Naive B cell (primary cell): ENCODE measurements at regions not wholly inside any gene's neighbourhood (a gene's known extent, or its start where the extent isn't known, plus 50 kb on each side); places are given as distances from the start of the nearest gene placed in this dataset.

Experiments used
- ATAC-seq, 2 donors: fragments of 150-1000 bp; cut with Tn5 transposase; 2 replicates each; pipeline ENCODE4 v1.10.0; 2021; ENCODE audit warnings: low read depth in 2 of 2, mild to moderate bottlenecking in 2 of 2, moderate library complexity in 2 of 2
- DNase-seq: peaks from one replicate; pipeline ENCODE4 v3.0.0; 2022
- H3K27ac Mint-ChIP-seq, 6 donors: one replicate each; pipeline ENCODE4 v1.8.0; 2020 to 2022; ENCODE audit warnings: mild to moderate bottlenecking in 6 of 6, mixed read lengths in 6 of 6, moderate library complexity in 5 of 6, inconsistent platforms in 2 of 6
- H3K27me3 Mint-ChIP-seq, 3 donors: one replicate each; pipeline ENCODE4 v1.8.0; 2021 to 2022; ENCODE audit warnings: mixed read lengths in 3 of 3, mild to moderate bottlenecking in 1 of 3
- H3K36me3 Mint-ChIP-seq, 2 donors: one replicate each; pipeline ENCODE4 v1.8.0; 2020 to 2022; ENCODE audit warnings: mixed read lengths in 2 of 2, inconsistent platforms in 1 of 2, mild to moderate bottlenecking in 1 of 2
- H3K4me1 Mint-ChIP-seq, 3 donors: one replicate each; pipeline ENCODE4 v1.8.0; 2020 to 2022; ENCODE audit warnings: mixed read lengths in 3 of 3, inconsistent platforms in 1 of 3, mild to moderate bottlenecking in 1 of 3, moderate library complexity in 1 of 3
- H3K4me3 Mint-ChIP-seq, 8 donors: one replicate each; pipeline ENCODE4 v1.8.0; 2020 to 2022; ENCODE audit warnings: mild to moderate bottlenecking in 8 of 8, mixed read lengths in 8 of 8, moderate library complexity in 8 of 8, inconsistent platforms in 2 of 8
- H3K9me3 Mint-ChIP-seq, 7 donors: one replicate each; pipeline ENCODE4 v1.8.0; 2020 to 2022; ENCODE audit warnings: mixed read lengths in 7 of 7, mild to moderate bottlenecking in 5 of 7, inconsistent platforms in 2 of 7, moderate library complexity in 1 of 7

GRCh38 chr18:53747210-53747609, 477.3 kb downstream of the MBD2 start:
- no peak overlapping the region for H3K27ac Mint-ChIP-seq
- H3K9me3 Mint-ChIP-seq, result peaks cover 0 to 5% (median 0%) of the 10 kb centered on the region in 7 donors
- DNase-seq (no peak), ATAC-seq (no peak)
- H3K4me1 Mint-ChIP-seq, result no peaks in the 10 kb centered on the region
- H3K27me3 Mint-ChIP-seq, result no peaks in the 10 kb centered on the region
- no peaks in the 10 kb centered on the region for H3K36me3 Mint-ChIP-seq
- H3K4me3 Mint-ChIP-seq, result no peak overlapping the region

GRCh38 chr18:53745986-53746385, 478.5 kb downstream of the MBD2 start:
- no peaks in the 10 kb centered on the region for H3K36me3 Mint-ChIP-seq
- no peak for ATAC-seq
- no peak overlapping the region for H3K27ac Mint-ChIP-seq

DNA sequence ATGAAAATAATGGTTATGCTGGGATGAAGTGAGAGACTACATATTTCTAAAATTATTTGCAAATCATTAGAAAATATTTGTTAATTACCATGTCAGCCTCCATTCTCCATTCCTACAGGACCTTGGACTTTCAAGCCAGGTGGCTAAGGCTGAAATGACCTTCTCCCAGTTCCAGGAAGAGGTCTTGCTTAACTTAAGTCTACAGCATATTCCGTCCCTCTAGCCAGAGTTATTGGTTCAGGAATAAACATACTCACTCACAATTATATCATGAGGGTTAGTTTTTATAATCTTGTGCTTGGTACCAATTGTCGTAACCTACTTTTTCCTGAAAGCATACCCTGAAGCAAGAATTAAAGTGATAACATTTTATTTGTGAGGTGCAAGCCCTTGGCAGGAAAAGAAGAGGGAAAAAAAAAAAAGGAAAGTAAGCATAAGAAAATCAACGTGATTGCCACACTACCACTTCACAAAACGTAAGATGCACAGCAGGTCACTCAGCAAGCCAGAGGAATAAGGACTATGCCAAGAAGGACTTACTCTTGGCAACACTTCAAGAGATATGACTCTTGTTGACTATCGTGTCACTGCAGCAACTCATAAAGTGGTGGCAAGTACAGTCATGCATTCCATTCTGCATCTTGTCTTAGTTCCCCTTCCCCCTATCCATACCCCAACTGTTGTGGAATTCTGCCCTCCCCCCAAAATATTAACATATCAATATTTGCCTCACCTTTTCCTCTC, 479.1 kb downstream of the MBD2 start:
- Mint-ChIP-seq H3K9me3 (peaks cover 0 to 5% (median 0%) of the 10 kb centered on the region in 7 donors), H3K36me3 (no peaks in the 10 kb centered on the region), H3K27ac (no peak overlapping the region), H3K4me1 (no peaks in the 10 kb centered on the region), H3K27me3 (no peaks in the 10 kb centered on the region), H3K4me3 (no peak overlapping the region)
- ATAC-seq, result no peak
- DNase-seq, result no peak

More at GRCh38 chr18:53745986-53746385, 478.5 kb downstream of the MBD2 start:
- DNase-seq, result no peak
- Mint-ChIP-seq H3K4me3 (no peak overlapping the region), H3K27me3 (no peaks in the 10 kb centered on the region), H3K9me3 (peaks cover 0 to 5% (median 0%) of the 10 kb centered on the region in 7 donors), H3K4me1 (no peaks in the 10 kb centered on the region)

GRCh38 chr18:53739700-53740099, 484.8 kb downstream of the MBD2 start:
- Mint-ChIP-seq H3K36me3 (no peaks in the 10 kb centered on the region), H3K27ac (no peak overlapping the region), H3K27me3 (no peaks in the 10 kb centered on the region), H3K4me1 (no peaks in the 10 kb centered on the region), H3K4me3 (no peak overlapping the region), H3K9me3 (peaks cover 0 to 12% (median 0%) of the 10 kb centered on the region in 7 donors)
- ATAC-seq, result no peak
- DNase-seq, result no peak

- no peak overlapping the region for H3K27ac Mint-ChIP-seq
- H3K4me1 Mint-ChIP-seq, result no peaks in the 10 kb centered on the region
- H3K36me3 Mint-ChIP-seq, result no peaks in the 10 kb centered on the region
- no peak for DNase-seq
- H3K27me3 Mint-ChIP-seq, result no peaks in the 10 kb centered on the region
- peaks cover 0 to 12% (median 5%) of the 10 kb centered on the region in 7 donors for H3K9me3 Mint-ChIP-seq
- no peak overlapping the region for H3K4me3 Mint-ChIP-seq
- ATAC-seq, result no peak
Measured at GRCh38 chr18:53735526-53735925, 488.9 kb downstream of the MBD2 start.

- Mint-ChIP-seq H3K27ac (no peak overlapping the region), H3K27me3 (no peaks in the 10 kb centered on the region), H3K36me3 (no peaks in the 10 kb centered on the region), H3K4me3 (no peak overlapping the region), H3K4me1 (no peaks in the 10 kb centered on the region), H3K9me3 (peaks cover 0 to 5% (median 0%) of the 10 kb centered on the region in 7 donors)
- ATAC-seq (no peak), DNase-seq (no peak)
Measured at GRCh38 chr18:53715243-53715853, 509.1 kb downstream of the MBD2 start.

GRCh38 chr18:53710080-53710479, 514.4 kb downstream of the MBD2 start:
- ATAC-seq, result no peak
- DNase-seq, result no peak
- Mint-ChIP-seq H3K9me3 (peaks cover 0 to 15% (median 0%) of the 10 kb centered on the region in 7 donors), H3K4me3 (no peak overlapping the region), H3K4me1 (no peaks in the 10 kb centered on the region), H3K27me3 (no peaks in the 10 kb centered on the region), H3K36me3 (no peaks in the 10 kb centered on the region), H3K27ac (no peak overlapping the region)

DNA sequence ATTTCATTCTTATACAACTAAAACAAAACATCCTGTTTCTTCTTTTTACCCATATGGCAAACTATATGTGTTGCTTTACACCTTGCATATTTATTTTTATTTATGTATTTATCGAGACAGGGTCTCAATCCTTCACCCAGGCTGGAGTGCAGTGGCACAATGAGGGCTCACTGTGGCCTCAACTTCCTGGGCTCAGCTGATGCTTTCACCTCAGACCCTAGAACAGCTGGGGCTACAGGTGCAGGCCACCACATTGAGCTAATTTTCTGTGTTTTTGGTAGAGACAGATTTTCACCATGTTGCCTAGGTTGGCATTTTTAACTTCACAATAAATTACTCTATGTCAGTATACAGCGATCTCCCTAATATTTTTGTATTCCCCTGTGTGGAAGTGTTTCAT, 522.0 kb downstream of the MBD2 start:
- DNase-seq (no peak), ATAC-seq (no peak)
- no peak overlapping the region for H3K4me3 Mint-ChIP-seq
- H3K27me3 Mint-ChIP-seq, result peaks cover 0 to 4% (median 0%) of the 10 kb centered on the region in 3 donors
- H3K27ac Mint-ChIP-seq, result no peak overlapping the region
- H3K9me3 Mint-ChIP-seq, result no peaks in the 10 kb centered on the region
- no peaks in the 10 kb centered on the region for H3K36me3 Mint-ChIP-seq
- no peaks in the 10 kb centered on the region for H3K4me1 Mint-ChIP-seq

- no peak for DNase-seq
- no peak for ATAC-seq
Measured at GRCh38 chr18:53701697-53702096, 522.8 kb downstream of the MBD2 start.

GRCh38 chr18:53698907-53699306, 525.6 kb downstream of the MBD2 start:
- no peak overlapping the region for H3K4me3 Mint-ChIP-seq
- peaks cover 0 to 4% (median 0%) of the 10 kb centered on the region in 7 donors for H3K9me3 Mint-ChIP-seq
- H3K36me3 Mint-ChIP-seq, result no peaks in the 10 kb centered on the region
- H3K4me1 Mint-ChIP-seq, result no peaks in the 10 kb centered on the region
- no peak overlapping the region for H3K27ac Mint-ChIP-seq
- H3K27me3 Mint-ChIP-seq, result no peaks in the 10 kb centered on the region
- ATAC-seq (no peak), DNase-seq (no peak)

More at GRCh38 chr18:53701697-53702096, 522.8 kb downstream of the MBD2 start:
- H3K9me3 Mint-ChIP-seq, result no peaks in the 10 kb centered on the region
- no peaks in the 10 kb centered on the region for H3K4me1 Mint-ChIP-seq
- no peaks in the 10 kb centered on the region for H3K36me3 Mint-ChIP-seq
- H3K27ac Mint-ChIP-seq, result peak overlapping the region in 1 of 6 donors; percentile 50
- H3K4me3 Mint-ChIP-seq, result no peak overlapping the region
- peaks cover 0 to 4% (median 0%) of the 10 kb centered on the region in 3 donors for H3K27me3 Mint-ChIP-seq

DNA sequence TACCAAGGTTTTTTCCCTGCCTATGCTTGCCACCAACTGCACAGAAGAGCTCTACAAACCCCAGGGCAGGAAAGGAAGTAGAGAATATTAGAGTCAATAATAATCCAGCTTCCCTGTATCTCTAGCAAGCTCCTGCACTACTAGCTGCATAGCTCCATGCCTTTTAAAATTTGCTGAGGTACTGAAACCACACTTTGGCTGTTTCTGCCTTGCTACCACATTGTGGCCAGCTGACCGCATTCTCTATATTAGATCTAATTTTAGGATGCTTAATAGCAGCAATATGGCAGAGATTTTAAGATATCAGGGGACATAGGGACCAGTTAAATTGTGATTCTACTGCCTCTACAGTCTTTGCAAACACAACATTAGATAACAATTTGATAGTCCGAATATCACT, 534.6 kb downstream of the MBD2 start:
- ATAC-seq, result no peak
- Mint-ChIP-seq H3K4me3 (no peak overlapping the region), H3K27ac (no peak overlapping the region), H3K9me3 (peaks cover 0 to 2% (median 0%) of the 10 kb centered on the region in 7 donors), H3K36me3 (no peaks in the 10 kb centered on the region), H3K4me1 (no peaks in the 10 kb centered on the region), H3K27me3 (no peaks in the 10 kb centered on the region)
- no peak for DNase-seq

GRCh38 chr18:53686965-53687364, 537.5 kb downstream of the MBD2 start:
- Mint-ChIP-seq H3K36me3 (no peaks in the 10 kb centered on the region), H3K4me3 (no peak overlapping the region), H3K27ac (no peak overlapping the region), H3K27me3 (no peaks in the 10 kb centered on the region), H3K4me1 (no peaks in the 10 kb centered on the region), H3K9me3 (peaks cover 0 to 6% (median 0%) of the 10 kb centered on the region in 7 donors)
- ATAC-seq (no peak), DNase-seq (no peak)

DNA sequence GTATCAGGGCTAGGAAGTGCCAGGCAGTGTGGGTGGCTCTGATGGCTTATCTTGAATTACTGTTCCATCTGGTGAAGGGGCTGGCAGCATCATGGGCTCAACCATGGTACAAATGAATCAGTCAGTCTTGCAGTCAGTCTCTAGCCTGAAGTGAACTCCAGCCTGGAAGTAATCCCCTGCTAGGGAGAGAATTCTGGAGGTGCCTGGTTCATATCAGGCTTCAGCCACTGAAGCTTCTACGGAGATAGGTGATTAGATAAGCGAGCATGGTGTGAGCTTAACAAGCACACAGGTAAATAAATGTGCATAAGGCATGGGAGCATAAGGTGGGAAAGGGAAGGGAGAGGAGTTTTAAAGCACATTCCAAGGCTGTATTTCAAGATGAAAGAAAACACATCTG, 541.7 kb downstream of the MBD2 start:
- Mint-ChIP-seq H3K27ac (no peak overlapping the region), H3K36me3 (no peaks in the 10 kb centered on the region)
- no peak for ATAC-seq

GRCh38 chr18:53677480-53677879, 547.0 kb downstream of the MBD2 start:
- Mint-ChIP-seq H3K36me3 (no peaks in the 10 kb centered on the region), H3K4me1 (no peaks in the 10 kb centered on the region), H3K27me3 (no peaks in the 10 kb centered on the region), H3K9me3 (peaks cover 0 to 7% (median 2%) of the 10 kb centered on the region in 7 donors), H3K4me3 (no peak overlapping the region), H3K27ac (no peak overlapping the region)
- ATAC-seq, result no peak
- no peak for DNase-seq

More for the DNA sequence above, 541.7 kb downstream of the MBD2 start:
- Mint-ChIP-seq H3K9me3 (peaks cover 0 to 6% (median 0%) of the 10 kb centered on the region in 7 donors), H3K27me3 (no peaks in the 10 kb centered on the region), H3K4me1 (no peaks in the 10 kb centered on the region), H3K4me3 (peak overlapping the region in 1 of 8 donors; percentile 47)
- no peak for DNase-seq
